HEK293 (cell line): ENCODE measurements at regions not wholly inside any gene's neighbourhood (a gene's known extent, or its start where the extent isn't known, plus 50 kb on each side); places are given as distances from the start of the nearest gene placed in this dataset.

ENCODE experiments used
- CTCF ChIA-PET: fragments of 350-600 bp; formaldehyde crosslinking; extraction: SDS; loops from one replicate; lab custom pipeline; 2021; ENCODE audit warnings: antibody characterized with exemption; lab: Yijun Ruan, JAX
- POLR2A ChIA-PET: fragments of 300-600 bp; formaldehyde crosslinking; extraction: SDS; loops from one replicate; lab custom pipeline; 2020; ENCODE audit warnings: antibody characterized with exemption, inconsistent platforms; lab: Yijun Ruan, JAX
- H3K27ac ChIP-seq: fragments of 200-500 bp; sonication (Bioruptor generic); 2 replicates; pipeline ENCODE4 v1.5.1; 2014; ENCODE audit warnings: low read depth, low read length, control low read depth, inconsistent platforms; ENCODE audit errors: extremely low read depth
- H3K36me3 ChIP-seq, 2 experiments: fragments of 200-500 bp in 1 of 2; sonication (Bioruptor generic) in 1 of 2; 1 replicate in 1 of 2; 2 replicates in 1 of 2; pipeline ENCODE4 v1.5.1; 2014 to 2017; ENCODE audit warnings: inconsistent platforms in 2 of 2, low read length in 2 of 2; ENCODE audit not compliant: control insufficient read depth in 2 of 2, insufficient read depth in 1 of 2
- H3K4me1 ChIP-seq: fragments of 200-500 bp; sonication (Bioruptor generic); 2 replicates; pipeline ENCODE4 v1.5.1; 2014; ENCODE audit warnings: mild to moderate bottlenecking, low read length, inconsistent platforms; ENCODE audit not compliant: control insufficient read depth, insufficient read depth
- H3K4me3 ChIP-seq: 2 replicates; pipeline ENCODE4 v1.5.1; 2011; ENCODE audit warnings: low read depth, mild to moderate bottlenecking, control low read depth, low read length, moderate library complexity
- H3K9me3 ChIP-seq: fragments of 200-500 bp; sonication (Bioruptor generic); 2 replicates; pipeline ENCODE4 v1.5.1; 2014; ENCODE audit warnings: low read depth, low read length, inconsistent platforms; ENCODE audit not compliant: control insufficient read depth, insufficient read depth
- CTCF ChIP-seq: fragments of 450-650 bp; formaldehyde crosslinking; IDR thresholded peaks from 2 replicates; pipeline ENCODE4 v1.5.1; 2016; ENCODE audit warnings: missing biosample characterization, missing genetic modification characterization
- ELK4 ChIP-seq: IDR thresholded peaks from 2 replicates; pipeline ENCODE4 v1.6.1; 2011; ENCODE audit warnings: mild to moderate bottlenecking, low read depth, low read length, borderline replicate concordance
- INSM2 ChIP-seq: fragments of 450-650 bp; formaldehyde crosslinking; IDR thresholded peaks from 2 replicates; pipeline ENCODE4 v1.5.1; 2016; ENCODE audit warnings: missing biosample characterization, missing genetic modification characterization
- MZF1 ChIP-seq: fragments of 450-650 bp; formaldehyde crosslinking; IDR thresholded peaks from 2 replicates; pipeline ENCODE4 v1.5.1; 2017; ENCODE audit warnings: missing biosample characterization, missing genetic modification characterization, borderline replicate concordance
- PRDM4 ChIP-seq: fragments of 450-650 bp; formaldehyde crosslinking; IDR thresholded peaks from 2 replicates; pipeline ENCODE4 v1.5.1; 2017; ENCODE audit warnings: missing biosample characterization, missing genetic modification characterization
- REPIN1 ChIP-seq: fragments of 450-650 bp; formaldehyde crosslinking; IDR thresholded peaks from 2 replicates; pipeline ENCODE4 v1.5.1; 2017; ENCODE audit warnings: missing biosample characterization, missing genetic modification characterization, low read depth
- TRIM28 ChIP-seq: IDR thresholded peaks from 2 replicates; pipeline ENCODE4 v1.6.1; 2011; ENCODE audit warnings: low read length, control low read depth, borderline replicate concordance
- ZBTB11 ChIP-seq: fragments of 450-650 bp; formaldehyde crosslinking; conservative IDR thresholded peaks from 2 replicates; pipeline ENCODE4 v1.5.1; 2016; ENCODE audit warnings: low read depth, missing biosample characterization, missing genetic modification characterization
- ZIC2 ChIP-seq: fragments of 450-650 bp; formaldehyde crosslinking; IDR thresholded peaks from 2 replicates; pipeline ENCODE4 v1.5.1; 2016; ENCODE audit warnings: missing biosample characterization, missing genetic modification characterization
- ZNF175 ChIP-seq: fragments of 450-650 bp; formaldehyde crosslinking; IDR thresholded peaks from 2 replicates; pipeline ENCODE4 v1.5.1; 2016; ENCODE audit warnings: missing biosample characterization, missing genetic modification characterization
- ZNF391 ChIP-seq: fragments of 450-650 bp; formaldehyde crosslinking; IDR thresholded peaks from 2 replicates; pipeline ENCODE4 v1.5.1; 2016; ENCODE audit warnings: low read depth, missing biosample characterization, missing genetic modification characterization, borderline replicate concordance
- ZNF416 ChIP-seq: fragments of 450-650 bp; formaldehyde crosslinking; IDR thresholded peaks from 2 replicates; pipeline ENCODE4 v1.5.1; 2016; ENCODE audit warnings: missing biosample characterization, missing genetic modification characterization
- ZNF426 ChIP-seq: fragments of 450-650 bp; formaldehyde crosslinking; IDR thresholded peaks from 2 replicates; pipeline ENCODE4 v1.5.1; 2017; ENCODE audit warnings: missing biosample characterization, missing genetic modification characterization, mild to moderate bottlenecking, inconsistent platforms, moderate library complexity
- ZNF530 ChIP-seq: fragments of 450-650 bp; formaldehyde crosslinking; IDR thresholded peaks from 2 replicates; pipeline ENCODE4 v1.5.1; 2016; ENCODE audit warnings: low read depth, missing biosample characterization, missing genetic modification characterization
- ZNF610 ChIP-seq: fragments of 450-650 bp; formaldehyde crosslinking; IDR thresholded peaks from 2 replicates; pipeline ENCODE4 v1.5.1; 2016; ENCODE audit warnings: missing biosample characterization, missing genetic modification characterization, borderline replicate concordance
- ZNF654 ChIP-seq: fragments of 450-650 bp; formaldehyde crosslinking; IDR thresholded peaks from 2 replicates; pipeline ENCODE4 v1.5.1; 2016; ENCODE audit warnings: low read depth, missing biosample characterization, missing genetic modification characterization
- ZNF777 ChIP-seq: fragments of 450-650 bp; formaldehyde crosslinking; IDR thresholded peaks from 2 replicates; pipeline ENCODE4 v1.5.1; 2017; ENCODE audit warnings: missing biosample characterization, missing genetic modification characterization, borderline replicate concordance
- ZNF791 ChIP-seq: fragments of 450-650 bp; formaldehyde crosslinking; IDR thresholded peaks from 2 replicates; pipeline ENCODE4 v1.5.1; 2016; ENCODE audit warnings: missing biosample characterization, missing genetic modification characterization
- ZNF837 ChIP-seq: fragments of 450-650 bp; formaldehyde crosslinking; IDR thresholded peaks from 2 replicates; pipeline ENCODE4 v1.5.1; 2016; ENCODE audit warnings: missing biosample characterization, missing genetic modification characterization
- ZSCAN23 ChIP-seq: fragments of 450-650 bp; formaldehyde crosslinking; IDR thresholded peaks from 2 replicates; pipeline ENCODE4 v1.5.1; 2016; ENCODE audit warnings: missing biosample characterization, missing genetic modification characterization

- no peaks in the 10 kb centered on the region for H3K36me3 ChIP-seq
- TF ChIP-seq PRDM4 (tag by site-specific recombination) (peak; percentile 86), ZNF610 (tag by site-specific recombination) (no peak)
- TF ChIP-seq, all 188 proteins: peak for 1
- Histone ChIP-seq H3K9me3 (no peaks in the 10 kb centered on the region), H3K4me1 (no peaks in the 10 kb centered on the region), H3K27ac (no peak overlapping the region), H3K4me3 (no peak overlapping the region)
- POLR2A ChIA-PET, result no interaction called here
- CTCF ChIA-PET, result interaction anchor here (1.4 kb wide), 1 partner anchor 32 kb away, joined by 3 read pairs; no protein-coding TSS in a partner anchor
These were observed 81.9 kb upstream of the PTPN1 start for GRCh38 chr20:50428097-50428828.

- Histone ChIP-seq H3K4me3 (no peak overlapping the region), H3K27ac (no peak overlapping the region)
- POLR2A ChIA-PET, result no interaction called here
- CTCF ChIA-PET, result interaction anchor here (0.6 to 1.4 kb wide), 2 partner anchors 31 to 34 kb away, joined by 3 read pairs; no protein-coding TSS in a partner anchor
- no peak for TF ChIP-seq ZNF391 (tag by site-specific recombination)
- no peak for TF ChIP-seq ZNF426 (tag by site-specific recombination)
- TF ChIP-seq, all 188 proteins: peak for 0
- no peaks in the 10 kb centered on the region for H3K4me1 ChIP-seq
- no peaks in the 10 kb centered on the region for H3K36me3 ChIP-seq
- H3K9me3 ChIP-seq, result no peaks in the 10 kb centered on the region
These were observed 80.8 kb upstream of the PTPN1 start for GRCh38 chr20:50429412-50429811.

GRCh38 chr20:50431066-50431450 lies 79.1 kb upstream of the PTPN1 start:
- TF ChIP-seq ZNF837 (no peak), ZBTB11 (tag by site-specific recombination) (no peak), ZNF530 (tag by site-specific recombination) (no peak), MZF1 (no peak), ZSCAN23 (tag by site-specific recombination) (no peak), ZNF654 (tag by site-specific recombination) (no peak), REPIN1 (tag by site-specific recombination) (no peak), ZNF416 (no peak), ZNF777 (tag by site-specific recombination) (no peak), ZNF175 (no peak), CTCF (tag by site-specific recombination) (no peak), ZNF791 (tag by site-specific recombination) (no peak), TRIM28 (no peak), ELK4 (no peak), INSM2 (tag by site-specific recombination) (no peak), ZIC2 (tag by site-specific recombination) (no peak)
- no peaks in the 10 kb centered on the region for H3K36me3 ChIP-seq
- ChIA-PET CTCF (no interaction called here), POLR2A (no interaction called here)
- no peaks in the 10 kb centered on the region for H3K9me3 ChIP-seq
- no peak overlapping the region for H3K27ac ChIP-seq
- no peak overlapping the region for H3K4me3 ChIP-seq
- no peaks in the 10 kb centered on the region for H3K4me1 ChIP-seq
